DMS53 (cell line): ENCODE measurements at regions not wholly inside any gene's neighbourhood (a gene's known extent, or its start where the extent isn't known, plus 50 kb on each side); places are given as distances from the start of the nearest gene placed in this dataset.

Source experiments
- DNase-seq: peaks from one replicate; lab custom pipeline; 2025; lab: John Stamatoyannopoulos, UW

GRCh38 chr3:156760333-156760732 lies 65.8 kb upstream of the LEKR1 start:
- no peak for DNase-seq

GRCh38 chr3:156761007-156761406 lies 65.1 kb upstream of the LEKR1 start:
- DNase-seq, result no peak

- no peak for DNase-seq
Measured at GRCh38 chr3:156761713-156762451, 64.3 kb upstream of the LEKR1 start.

- no peak for DNase-seq
Measured at GRCh38 chr3:156762631-156763185, 63.4 kb upstream of the LEKR1 start.

- DNase-seq, result no peak
Measured at GRCh38 chr3:156763386-156763785, 62.8 kb upstream of the LEKR1 start.

- DNase-seq, result no peak
Measured at GRCh38 chr3:156763931-156764720, 62.0 kb upstream of the LEKR1 start.

GRCh38 chr3:156764751-156765150 lies 61.4 kb upstream of the LEKR1 start:
- DNase-seq, result peak; percentile 16

- no peak for DNase-seq
Measured at GRCh38 chr3:156768390-156768789, 57.8 kb upstream of the LEKR1 start.

- DNase-seq, result no peak
Measured at GRCh38 chr3:156769721-156770654, 56.2 kb upstream of the LEKR1 start.

- peak; percentile 15 for DNase-seq
Measured at GRCh38 chr3:156770699-156771414, 55.3 kb upstream of the LEKR1 start.

GRCh38 chr3:156772588-156773206 lies 53.5 kb upstream of the LEKR1 start:
- peak; percentile 21 for DNase-seq

GRCh38 chr3:156776031-156776430 lies 50.1 kb upstream of the LEKR1 start:
- DNase-seq, result no peak
